Stimulated activated CD4-positive, alpha-beta T cell treated with anti-CD3 and anti-CD28 coated beads, Interleukin-15, amount 100 ng/mL, for 48 hours (primary cell): ENCODE measurements at regions not wholly inside any gene's neighbourhood (a gene's known extent, or its start where the extent isn't known, plus 50 kb on each side); places are given as distances from the start of the nearest gene placed in this dataset.

Source experiments
- DNase-seq, 2 donors: peaks; one replicate each; pipeline ENCODE4 v3.0.0-alpha.2; 2020; ENCODE audit warnings: low read depth in 2 of 2

DNA sequence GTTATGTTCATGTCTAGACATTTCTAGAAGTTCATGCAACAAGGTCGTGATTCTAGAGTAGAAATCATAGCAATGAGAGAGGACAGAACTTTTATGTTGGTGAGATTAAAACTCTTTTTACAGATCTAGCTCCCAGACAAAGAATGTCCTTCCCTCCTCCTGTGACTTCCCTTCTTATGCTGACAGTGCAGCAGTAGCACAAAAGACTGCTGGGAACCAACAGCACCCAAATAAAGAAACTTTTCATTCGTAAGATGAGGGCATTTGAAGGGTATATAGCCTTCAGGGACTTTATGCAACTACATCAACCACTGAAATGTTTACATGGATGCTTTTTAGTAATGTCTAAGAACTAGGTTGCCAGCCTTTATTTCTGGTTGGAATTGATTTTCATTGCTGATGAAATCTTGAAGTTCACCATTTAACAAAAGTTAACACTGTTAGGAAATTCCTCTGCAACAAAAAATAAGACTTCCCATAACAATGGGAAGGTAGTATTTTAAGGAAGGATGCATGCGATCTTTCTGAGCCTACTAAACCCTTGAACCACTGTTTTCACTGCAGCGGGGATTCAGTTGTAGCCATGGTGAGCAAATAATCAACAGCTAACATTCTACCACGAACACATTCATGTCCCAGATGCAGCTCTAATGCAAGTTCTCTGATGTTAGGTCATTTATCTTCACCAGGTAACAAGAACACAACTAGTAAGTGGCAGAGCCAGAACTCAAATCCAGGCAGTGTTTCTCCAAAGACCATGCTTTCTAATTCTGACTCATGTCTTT lies 672.8 kb downstream of the PTPRC start:
- DNase-seq: no peak

DNA sequence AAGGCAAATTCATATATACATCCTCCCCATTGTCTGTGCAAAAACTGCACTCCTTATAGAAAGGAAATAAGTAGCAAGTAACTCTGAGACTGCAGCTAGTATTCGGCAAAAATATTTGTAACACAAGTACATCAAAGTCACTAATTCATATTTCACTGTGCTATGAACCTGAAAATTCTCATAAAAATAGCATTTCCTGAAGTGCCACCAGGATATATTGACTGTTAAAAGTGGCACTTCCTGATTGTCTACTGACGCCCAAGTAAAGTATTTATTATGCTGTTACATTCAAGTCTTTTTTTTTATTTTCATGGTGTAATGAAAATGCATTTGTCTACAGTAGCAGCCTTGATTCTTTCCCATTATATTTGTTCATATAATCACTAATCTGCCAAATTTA lies 673.8 kb downstream of the PTPRC start:
- no peak for DNase-seq

DNA sequence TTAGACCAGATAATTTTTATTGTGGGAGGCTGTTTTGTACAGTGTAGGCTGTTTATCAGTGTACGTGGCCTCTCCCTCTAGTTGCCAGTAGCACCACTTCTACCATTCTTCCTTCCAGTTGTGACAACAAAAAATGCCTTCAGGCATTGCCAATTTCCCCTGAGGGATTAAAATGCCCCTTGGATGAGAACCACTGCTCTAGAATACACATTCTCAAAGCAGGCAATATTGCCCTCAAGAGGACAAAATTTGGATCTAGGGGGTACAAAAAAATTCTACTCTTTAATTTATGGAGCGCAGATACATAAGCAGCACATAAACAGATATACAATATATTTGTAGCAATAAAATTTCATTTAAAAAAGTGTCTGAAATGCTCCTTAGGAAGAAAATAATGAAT lies 674.6 kb downstream of the PTPRC start:
- no peak for DNase-seq

DNA sequence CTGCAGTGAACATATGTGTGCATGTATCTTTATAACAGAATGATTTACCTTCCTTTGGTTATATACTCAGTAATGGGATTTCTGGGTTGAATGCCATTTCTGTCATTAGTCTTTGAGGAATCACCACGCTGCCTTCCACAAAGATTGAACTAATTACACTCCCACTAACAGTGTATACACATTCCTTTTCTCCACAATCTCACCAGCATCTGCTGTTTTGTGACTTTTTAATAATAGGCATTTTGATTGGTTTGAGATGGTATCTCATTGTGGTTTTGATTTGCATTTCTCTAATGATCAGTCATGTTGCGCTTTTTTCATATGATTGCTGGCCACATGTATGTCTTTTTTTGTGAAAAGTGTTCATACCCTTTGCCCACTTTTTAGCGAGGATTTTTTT lies 680.5 kb downstream of the PTPRC start:
- DNase-seq: no peak

DNA sequence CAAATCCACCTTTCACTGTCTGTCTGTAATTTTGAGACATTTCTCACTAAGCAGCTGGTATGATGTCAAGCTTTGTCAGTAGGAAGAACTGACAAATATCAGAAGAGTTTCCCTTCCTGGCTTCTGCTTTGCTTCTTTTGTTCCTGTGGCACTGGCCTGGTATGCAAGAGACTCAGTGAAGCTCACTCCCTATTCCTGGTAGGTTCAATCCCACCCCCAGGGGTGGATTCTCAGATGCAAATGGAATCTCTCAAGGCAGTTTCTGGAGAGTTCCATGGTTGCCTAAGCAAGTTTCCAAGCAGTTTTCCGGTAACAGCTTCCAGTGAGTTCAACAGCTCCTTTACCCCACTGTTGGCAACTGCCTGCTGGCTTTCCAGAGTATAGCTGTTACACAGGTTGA lies 683.4 kb downstream of the PTPRC start:
- no peak for DNase-seq

DNA sequence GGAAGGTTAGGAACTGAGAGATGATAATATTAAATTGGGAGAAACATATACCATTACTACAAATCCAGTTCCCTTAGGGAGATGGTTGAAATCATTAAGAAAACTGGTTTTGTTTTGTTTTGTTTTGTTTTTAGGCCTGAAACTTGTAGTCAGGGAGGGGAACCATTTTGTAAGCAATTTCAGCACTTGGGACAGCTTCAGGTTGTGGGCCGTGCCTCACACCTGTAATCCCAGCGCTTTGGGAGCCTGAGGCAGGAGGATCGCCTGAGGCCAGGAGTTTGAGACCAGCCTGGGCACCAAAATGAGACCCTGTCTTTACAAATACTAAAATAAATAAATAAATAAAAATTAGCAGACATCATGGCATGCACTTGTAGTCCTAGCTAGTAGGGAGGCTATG lies 694.3 kb upstream of the NR5A2 start:
- DNase-seq: no peak

DNA sequence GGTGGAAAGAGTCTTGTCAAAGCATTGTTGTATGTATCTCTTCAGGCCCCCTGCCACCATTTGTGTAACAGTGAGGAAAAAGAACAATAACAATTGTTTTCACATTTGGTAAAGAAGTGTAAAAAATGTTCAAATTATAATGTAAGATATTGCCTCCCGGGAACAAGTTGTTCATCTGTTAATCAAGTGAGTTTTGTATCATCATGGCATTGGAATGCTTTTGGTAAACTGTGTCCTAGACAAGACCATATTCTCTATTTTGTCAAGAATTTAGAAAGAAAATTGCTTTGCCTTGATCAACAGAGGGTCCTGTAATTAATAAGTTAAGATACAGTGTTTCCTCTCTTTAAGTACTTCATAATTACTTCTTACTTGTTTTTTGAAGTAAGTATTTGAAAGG lies 692.0 kb upstream of the NR5A2 start:
- no peak for DNase-seq

DNA sequence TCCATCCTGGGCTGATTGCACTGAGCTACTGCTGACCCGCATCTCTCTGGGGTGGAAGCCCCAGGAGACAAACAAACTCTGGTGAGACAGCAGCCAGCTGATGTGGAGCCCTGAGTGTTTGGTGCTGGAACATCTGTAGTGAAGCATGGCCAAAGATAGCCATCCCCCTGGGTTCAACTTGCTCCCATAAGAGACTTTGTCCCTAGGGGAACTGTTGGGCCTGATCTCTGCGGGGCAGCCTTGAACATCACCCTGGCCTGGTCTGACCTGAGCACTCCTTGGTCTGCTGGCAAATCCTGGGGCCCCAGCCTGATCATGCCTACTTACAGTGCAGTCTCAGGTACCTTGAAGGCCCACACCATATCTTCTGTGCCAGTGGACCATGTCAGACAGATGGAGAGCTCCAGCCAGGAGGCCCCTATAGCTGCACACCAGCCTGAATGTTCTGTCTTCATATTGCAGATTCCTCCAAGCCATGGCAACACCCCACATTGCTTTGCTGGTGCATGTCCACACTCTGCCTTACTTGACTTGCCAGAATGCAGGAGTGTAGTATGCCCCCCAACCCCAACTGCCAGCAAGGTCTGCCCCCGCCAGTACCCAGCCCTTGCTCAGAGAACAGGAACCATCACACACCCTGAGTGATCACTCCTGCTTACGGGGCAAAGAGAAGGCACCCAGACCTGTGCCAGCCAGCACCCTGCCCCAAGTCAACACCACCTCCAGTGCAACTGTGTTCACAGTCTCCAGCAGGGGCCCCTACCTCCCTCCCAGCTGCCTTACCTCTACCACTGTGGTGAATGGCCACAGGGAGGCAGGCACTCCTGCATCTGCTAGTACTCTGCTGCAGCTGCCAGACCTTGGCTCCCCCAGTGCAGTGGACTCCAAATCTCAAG lies 690.5 kb upstream of the NR5A2 start:
- DNase-seq: no peak

DNA sequence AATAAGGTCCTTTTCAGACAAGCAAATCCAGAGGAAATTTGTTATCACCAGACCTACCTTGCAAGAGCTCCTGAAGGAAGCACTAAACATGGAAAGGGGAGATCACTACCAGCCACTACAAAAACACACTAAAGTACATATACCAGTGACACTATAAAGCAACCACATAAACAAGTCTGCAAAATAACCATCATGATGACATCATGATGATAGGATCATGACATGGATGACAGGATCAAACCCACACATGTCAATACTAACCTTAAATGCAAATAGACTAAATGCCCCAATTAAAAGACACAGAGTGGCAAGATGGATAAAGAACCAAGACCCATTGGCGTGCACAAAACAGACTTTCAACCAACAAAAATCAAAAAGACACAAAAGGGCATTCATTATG lies 688.8 kb upstream of the NR5A2 start:
- no peak for DNase-seq

DNA sequence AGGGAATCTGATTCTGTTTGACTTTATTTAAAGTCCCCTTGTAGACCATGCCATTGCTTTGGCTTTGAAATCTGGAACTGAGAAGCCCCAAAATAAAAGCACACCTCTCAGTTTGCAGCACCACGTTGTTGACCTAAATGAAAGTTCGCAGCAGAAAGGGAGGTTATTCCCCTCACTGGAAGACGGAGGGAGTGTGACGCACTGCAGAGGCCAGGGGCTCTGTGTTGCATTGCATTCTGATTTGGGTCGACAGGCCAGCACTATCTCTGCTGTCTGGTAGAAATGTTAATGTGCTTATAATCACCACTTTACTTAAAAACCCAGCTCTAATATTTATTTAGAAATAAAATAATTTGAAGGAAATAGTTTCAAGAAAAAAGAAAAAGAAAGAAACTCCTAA lies 675.2 kb upstream of the NR5A2 start:
- no peak for DNase-seq

DNA sequence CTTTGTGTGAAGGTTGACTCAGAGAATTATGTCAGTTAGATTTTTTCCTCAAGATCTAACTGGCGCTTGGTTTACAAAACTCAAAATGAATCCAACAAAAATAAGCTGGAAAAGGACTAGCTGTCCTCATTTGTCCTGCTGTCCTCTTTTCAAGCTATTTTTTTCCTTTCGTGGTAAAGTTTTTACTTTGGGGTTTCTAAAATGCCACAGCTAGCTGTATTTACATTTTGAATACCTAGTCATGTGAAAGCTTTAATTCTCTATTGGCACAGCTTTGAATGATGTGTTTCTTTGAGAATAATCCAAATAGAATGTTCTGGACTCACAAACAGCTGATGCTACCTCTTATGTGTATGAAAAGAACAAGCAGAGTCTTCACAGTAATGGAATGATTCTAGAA lies 673.6 kb upstream of the NR5A2 start:
- DNase-seq: no peak

DNA sequence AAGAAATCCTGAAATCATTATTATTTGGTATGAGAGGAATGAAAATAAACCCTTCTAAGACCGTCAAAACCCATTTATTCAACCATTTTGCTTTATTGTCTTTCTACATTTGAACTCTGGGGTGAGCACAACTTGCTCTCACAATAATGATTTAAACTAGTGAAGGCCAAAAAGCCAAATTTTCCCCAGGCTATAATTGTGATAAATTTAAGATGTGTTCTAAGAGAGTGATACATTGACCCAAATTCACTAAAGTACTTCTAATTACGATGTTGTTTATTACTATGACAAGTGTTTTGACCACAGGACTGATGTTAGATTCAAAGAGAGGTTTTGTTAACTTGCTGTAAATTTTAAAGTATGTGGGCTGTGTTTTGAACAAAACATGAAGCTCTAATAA lies 670.9 kb upstream of the NR5A2 start:
- no peak for DNase-seq

DNA sequence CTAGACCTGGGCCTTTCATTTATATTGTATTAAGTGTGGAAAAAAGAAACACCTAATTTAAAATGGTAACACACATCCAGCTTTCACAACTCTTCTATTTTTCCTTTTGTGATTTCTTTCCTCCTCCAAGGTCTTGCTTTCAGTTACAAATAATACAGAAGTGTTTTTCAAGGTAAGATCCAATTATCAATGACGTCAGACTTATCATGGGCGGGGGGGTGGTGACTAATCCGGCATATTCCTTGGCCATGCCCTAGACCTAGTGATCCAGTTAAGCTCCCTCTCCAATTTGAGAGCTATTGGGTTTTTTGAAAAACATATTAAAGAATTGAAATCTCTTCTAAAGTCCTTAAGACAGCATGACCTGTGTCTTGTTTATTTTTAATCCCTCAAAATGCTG lies 669.9 kb upstream of the NR5A2 start:
- no peak for DNase-seq

DNA sequence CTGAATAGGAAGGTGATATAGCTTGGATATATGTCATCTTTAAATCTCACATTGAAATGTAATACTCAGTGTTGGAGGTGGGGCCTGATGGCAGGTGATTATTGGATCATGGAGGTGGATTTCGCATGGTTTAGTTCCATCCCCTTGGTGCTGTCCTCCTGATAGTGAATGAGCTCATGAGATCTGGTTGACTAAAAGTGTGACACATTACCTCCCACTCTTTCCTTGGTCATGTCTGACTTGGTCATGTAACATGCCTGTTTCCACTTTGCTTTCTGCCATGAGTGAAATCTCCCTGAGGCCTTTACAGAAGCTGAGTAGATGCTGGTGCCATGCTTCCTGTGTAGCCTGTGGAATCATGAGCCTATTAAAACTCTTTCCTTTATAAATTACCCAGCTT lies 664.5 kb upstream of the NR5A2 start:
- DNase-seq: no peak

DNA sequence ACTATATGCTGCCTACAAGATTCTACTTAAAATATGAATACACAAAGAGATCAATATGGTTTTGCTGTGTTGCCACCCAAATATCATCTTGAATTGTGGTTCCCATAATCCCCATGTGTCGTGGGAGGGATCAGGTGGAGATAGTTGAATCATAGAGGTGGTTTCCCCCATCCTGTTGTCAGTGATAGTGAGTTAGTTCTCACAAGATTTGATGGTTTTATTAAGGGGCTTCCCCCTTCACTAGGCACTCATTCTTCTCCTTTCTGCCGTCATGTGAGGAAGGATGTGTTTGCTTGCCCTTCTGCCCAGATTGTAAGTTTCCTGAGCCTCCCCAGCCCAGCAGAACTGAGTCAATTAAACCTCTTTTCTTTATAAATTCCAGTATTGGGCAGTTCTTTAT lies 654.4 kb upstream of the NR5A2 start:
- no peak for DNase-seq

DNA sequence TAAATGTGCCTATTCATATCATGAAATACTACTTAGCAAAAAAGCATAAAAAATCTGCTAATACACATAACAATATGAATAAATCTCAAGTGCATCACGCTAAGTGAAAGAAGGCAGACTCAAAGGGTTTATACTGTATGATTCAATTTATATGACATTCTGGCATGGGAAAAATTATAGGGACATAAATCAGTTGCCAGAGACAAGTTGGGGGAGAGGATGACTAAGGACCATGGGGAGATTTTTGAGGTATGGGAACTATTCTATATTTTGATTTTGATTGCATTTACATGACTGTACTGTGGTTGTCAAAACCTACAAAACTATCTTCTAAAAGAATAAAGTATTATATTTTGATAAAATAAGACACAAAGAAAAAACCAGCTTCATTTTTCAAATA lies 650.3 kb upstream of the NR5A2 start:
- DNase-seq: no peak

DNA sequence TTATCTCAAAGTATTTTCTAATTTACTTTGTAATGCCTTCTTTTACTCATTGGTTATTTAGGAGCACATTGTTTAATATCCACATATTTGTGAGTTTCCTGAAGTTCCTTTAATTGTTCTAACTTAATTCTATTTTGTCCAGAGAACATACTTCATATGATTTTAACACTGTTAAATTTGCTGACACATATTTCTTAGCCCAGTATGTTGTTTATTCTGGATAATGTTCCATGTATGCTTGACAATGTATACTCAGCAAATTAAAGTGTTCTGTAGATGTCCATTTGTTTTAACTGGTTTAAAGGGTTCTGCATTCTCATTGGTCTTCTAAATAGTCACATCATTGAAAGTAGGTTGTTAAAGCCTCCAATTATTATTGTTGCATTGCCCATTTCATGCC lies 643.7 kb upstream of the NR5A2 start:
- DNase-seq: no peak

DNA sequence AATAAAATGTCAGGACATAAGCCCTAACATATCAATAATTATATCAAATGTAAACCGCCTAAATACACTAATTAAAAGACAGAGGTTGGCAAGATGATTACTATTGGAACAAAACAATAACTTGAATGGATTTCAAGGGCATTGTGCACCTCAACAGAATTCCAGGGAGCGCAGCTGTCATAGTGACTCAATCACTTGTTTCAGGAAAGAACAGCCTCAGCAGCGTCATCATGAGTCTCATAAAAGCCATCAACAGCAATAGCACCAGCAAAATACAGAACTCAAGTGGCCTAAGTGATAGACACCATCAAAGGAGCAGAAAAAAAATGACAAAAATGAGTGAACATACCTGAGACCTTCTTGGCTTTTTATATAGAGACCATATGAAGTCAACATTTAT lies 632.7 kb upstream of the NR5A2 start:
- DNase-seq: no peak

DNA sequence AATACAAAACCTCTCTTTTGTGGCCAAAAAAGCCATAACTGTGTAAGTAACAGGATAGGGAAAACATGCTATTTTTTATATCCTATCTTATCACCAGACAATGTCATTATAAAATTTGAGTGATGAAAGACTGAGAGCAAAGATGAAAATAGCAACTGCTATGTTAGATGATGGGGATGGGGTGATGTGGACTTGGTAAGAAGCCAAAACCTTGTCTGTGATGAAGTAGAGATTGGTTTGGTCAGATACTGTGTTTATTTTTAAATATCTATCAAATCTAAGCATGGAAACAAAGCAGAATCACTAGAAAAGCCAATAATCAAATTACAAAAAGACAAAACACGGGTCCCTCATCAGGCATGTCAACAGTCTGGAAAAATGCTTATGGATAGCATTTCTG lies 631.1 kb upstream of the NR5A2 start:
- no peak for DNase-seq

DNA sequence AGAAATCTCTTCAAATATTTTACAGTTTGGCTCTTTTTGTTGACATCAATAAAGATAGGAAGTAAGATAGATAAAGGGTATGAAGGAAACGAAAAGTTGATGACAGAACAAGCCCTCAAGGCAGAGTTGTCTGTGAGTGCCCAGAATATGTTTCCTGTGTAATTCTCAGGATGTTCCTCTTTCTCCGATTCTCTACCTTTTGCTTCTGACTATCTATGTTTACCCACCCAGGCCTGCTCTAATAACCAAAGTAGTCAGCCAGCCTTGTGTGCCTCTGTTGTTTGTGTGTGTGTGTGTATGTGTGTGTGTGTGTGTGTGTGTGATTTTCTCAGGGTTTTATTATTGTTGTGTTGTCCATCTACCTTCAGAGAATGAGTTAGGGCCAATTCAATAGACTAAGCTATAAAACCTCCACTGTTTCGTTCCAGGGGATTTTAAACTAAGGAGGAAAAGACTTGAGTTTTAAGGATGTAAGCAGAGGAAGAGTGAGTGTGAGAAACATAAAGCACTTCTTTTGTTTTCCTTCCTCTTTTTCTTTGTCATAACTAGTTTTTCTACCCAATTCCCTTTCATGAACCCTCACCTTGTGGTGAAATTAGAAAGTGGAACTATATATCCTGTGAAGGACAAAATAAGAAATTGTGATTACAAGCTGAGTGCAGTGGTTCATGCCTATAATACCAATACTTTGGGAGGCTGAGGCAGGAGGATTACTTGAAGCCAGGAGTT lies 627.4 kb upstream of the NR5A2 start:
- DNase-seq: no peak

DNA sequence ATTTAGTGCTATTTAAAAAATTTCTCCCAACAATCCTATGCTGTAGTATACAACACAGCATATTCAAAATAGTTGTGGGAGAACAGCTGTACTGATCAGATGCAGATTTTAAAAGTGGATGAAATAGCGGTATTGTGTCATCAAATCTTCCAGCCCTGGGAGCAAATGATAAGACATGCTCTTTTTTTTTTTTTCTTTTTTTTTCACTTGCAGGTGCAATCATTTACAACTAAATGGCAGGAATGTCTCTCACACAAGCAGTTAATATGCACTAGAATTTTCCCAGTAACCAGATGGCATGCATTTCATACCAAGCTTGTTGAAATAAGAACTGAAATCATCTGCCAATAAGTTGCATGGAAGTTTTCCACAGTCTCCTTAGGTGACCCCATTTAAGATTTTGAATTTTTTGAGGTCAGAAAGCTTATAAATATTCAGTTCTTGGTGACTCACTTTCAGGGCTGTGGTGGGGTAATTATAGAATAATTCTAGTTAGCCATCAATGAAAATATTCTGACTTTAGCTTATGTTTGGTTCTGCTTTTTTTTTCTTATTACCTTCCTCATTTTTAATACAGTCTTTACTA lies 623.9 kb upstream of the NR5A2 start:
- DNase-seq: no peak

DNA sequence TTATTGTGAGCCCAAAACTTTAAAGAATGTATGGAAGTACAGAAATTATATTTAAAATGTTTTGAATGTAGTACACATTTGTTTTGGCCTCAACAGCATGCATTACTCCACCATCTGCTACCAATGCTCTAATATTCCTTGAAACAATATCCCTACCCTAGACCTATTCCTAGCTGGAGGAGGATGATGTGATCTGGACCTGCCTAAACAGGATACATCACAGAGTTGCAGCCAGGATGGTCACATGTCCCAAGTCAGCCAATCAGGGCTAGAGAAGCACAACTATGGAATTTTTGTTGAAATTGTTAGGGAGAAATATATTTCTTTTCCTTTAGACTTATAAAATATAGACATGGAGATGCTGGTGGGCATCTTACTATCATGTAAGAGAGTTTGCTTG lies 623.3 kb upstream of the NR5A2 start:
- no peak for DNase-seq
